Mammary epithelial cell (primary cell): ENCODE measurements at regions not wholly inside any gene's neighbourhood (a gene's known extent, or its start where the extent isn't known, plus 50 kb on each side); places are given as distances from the start of the nearest gene placed in this dataset.

Experiments
- EZH2 ChIP-seq: IDR thresholded peaks from 2 replicates; pipeline ENCODE4 v1.6.1; 2012; ENCODE audit warnings: low read length, inconsistent platforms, borderline replicate concordance
- TF ChIP-seq, protein P1 (sequence below), 2 donors: IDR thresholded peaks in 1 of 2; conservative IDR thresholded peaks in 1 of 2; 2 replicates each; pipeline ENCODE4 v1.5.1; 2011 to 2012; ENCODE audit warnings: inconsistent platforms in 2 of 2, low read length in 2 of 2, mild to moderate bottlenecking in 2 of 2, control low read depth in 1 of 2, low read depth in 1 of 2; ENCODE audit not compliant: insufficient read depth in 1 of 2; ENCODE audit errors: extremely low read depth in 1 of 2

DNA sequence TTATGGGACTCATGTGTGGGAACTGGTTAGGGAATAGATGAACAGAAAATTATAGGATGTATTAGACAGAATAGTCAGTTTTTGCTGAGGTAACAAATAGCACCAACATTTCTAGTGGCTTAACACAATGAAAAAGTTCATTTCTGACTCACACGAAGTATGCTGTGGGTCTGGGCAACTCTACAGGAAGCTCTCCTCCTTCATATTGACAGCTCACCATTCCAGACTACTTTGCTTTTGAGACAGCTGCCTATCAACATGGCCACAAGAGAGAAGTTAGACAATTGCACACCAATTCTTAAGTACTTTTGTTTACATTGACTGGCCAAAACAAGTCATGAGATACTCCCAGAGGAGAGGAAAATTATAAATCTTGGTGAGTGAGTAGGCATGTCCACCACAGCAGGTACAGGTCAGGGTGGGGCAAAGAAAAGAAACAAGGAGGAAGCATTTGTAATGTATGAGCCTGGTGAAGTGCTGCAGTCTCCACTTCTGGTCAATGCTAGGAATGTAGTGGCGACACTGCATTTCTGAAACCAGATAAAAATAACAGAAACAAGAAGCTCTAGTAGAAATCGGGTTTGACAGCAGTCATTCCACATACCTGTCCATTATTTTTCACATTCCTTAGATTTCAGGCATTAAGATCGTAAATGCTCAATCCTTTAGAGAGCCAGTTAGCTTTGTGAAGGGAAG lies 141.6 kb downstream of the ICOS start:
- TF ChIP-seq, protein P1, sequence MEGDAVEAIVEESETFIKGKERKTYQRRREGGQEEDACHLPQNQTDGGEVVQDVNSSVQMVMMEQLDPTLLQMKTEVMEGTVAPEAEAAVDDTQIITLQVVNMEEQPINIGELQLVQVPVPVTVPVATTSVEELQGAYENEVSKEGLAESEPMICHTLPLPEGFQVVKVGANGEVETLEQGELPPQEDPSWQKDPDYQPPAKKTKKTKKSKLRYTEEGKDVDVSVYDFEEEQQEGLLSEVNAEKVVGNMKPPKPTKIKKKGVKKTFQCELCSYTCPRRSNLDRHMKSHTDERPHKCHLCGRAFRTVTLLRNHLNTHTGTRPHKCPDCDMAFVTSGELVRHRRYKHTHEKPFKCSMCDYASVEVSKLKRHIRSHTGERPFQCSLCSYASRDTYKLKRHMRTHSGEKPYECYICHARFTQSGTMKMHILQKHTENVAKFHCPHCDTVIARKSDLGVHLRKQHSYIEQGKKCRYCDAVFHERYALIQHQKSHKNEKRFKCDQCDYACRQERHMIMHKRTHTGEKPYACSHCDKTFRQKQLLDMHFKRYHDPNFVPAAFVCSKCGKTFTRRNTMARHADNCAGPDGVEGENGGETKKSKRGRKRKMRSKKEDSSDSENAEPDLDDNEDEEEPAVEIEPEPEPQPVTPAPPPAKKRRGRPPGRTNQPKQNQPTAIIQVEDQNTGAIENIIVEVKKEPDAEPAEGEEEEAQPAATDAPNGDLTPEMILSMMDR (conservative IDR thresholded peaks at IDR 0.05 in 1 of 2, IDR thresholded peaks at IDR 0.05 in 1 of 2; ENCODE audit: extremely low read depth in 1 of 2, insufficient read depth in 1 of 2, low read depth in 1 of 2, low read length in 2 of 2), result no peak
- no peak for TF ChIP-seq EZH2
